ENCODE measurements at regions not wholly inside any gene's neighbourhood (a gene's known extent, or its start where the extent isn't known, plus 50 kb on each side); places are given as distances from the start of the nearest gene placed in this dataset.
"Not testable (repeated sequence)": the region's sequence is repeated elsewhere in the genome, so short reads cannot be mapped to it uniquely, and the experiment has no call there.

- no peak overlapping the region for H3K4me3 ChIP-seq (ENCODE audit: insufficient read length, low read depth)
- H3K9me3 ChIP-seq (ENCODE audit: insufficient read depth, low read length): no peaks in the 10 kb centered on the region
- H3K4me1 ChIP-seq (ENCODE audit: insufficient read depth, insufficient read length): no peaks in the 10 kb centered on the region
- no peak for DNase-seq (ENCODE audit: low read depth, low spot score)
- no peak for TF ChIP-seq SUZ12 (IDR thresholded peaks at IDR 0.05; ENCODE audit: extremely low read depth, insufficient read depth, insufficient read length)
- TF ChIP-seq YY1 (IDR thresholded peaks at IDR 0.05; ENCODE audit: insufficient read depth, insufficient read length): no peak
- TF ChIP-seq ZNF274 (IDR thresholded peaks at IDR 0.05; ENCODE audit: low read depth, low read length): no peak
- H3K27me3 ChIP-seq (ENCODE audit: insufficient read depth, insufficient read length): no peaks in the 10 kb centered on the region
- no peak overlapping the region for H3K9ac ChIP-seq (ENCODE audit: insufficient read length, low read depth)
- no peaks in the 10 kb centered on the region for H3K36me3 ChIP-seq (ENCODE audit: insufficient read depth, insufficient read length, low read length)
Observed at GRCh38 chr14:106599209-106599608, 1072.8 kb downstream of the TMEM121 start.

GRCh38 chr14:106605548-106606448 is 1079.4 kb downstream of the TMEM121 start:
- Histone ChIP-seq H3K4me1 (ENCODE audit: insufficient read depth, insufficient read length) (no peaks in the 10 kb centered on the region), H3K9me3 (ENCODE audit: insufficient read depth, low read length) (no peaks in the 10 kb centered on the region), H3K9ac (ENCODE audit: insufficient read length, low read depth) (no peak overlapping the region), H3K4me3 (ENCODE audit: insufficient read length, low read depth) (no peak overlapping the region), H3K36me3 (ENCODE audit: insufficient read depth, insufficient read length, low read length) (no peaks in the 10 kb centered on the region), H3K27me3 (ENCODE audit: insufficient read depth, insufficient read length) (no peaks in the 10 kb centered on the region)
- TF ChIP-seq SUZ12 (IDR thresholded peaks at IDR 0.05; ENCODE audit: extremely low read depth, insufficient read depth, insufficient read length) (no peak), YY1 (IDR thresholded peaks at IDR 0.05; ENCODE audit: insufficient read depth, insufficient read length) (no peak), ZNF274 (IDR thresholded peaks at IDR 0.05; ENCODE audit: low read depth, low read length) (no peak)
- no peak for DNase-seq (ENCODE audit: low read depth, low spot score)

- no peaks in the 10 kb centered on the region for H3K27me3 ChIP-seq (ENCODE audit: insufficient read depth, insufficient read length)
- no peak overlapping the region for H3K4me3 ChIP-seq (ENCODE audit: insufficient read length, low read depth)
- no peak for TF ChIP-seq SUZ12 (IDR thresholded peaks at IDR 0.05; ENCODE audit: extremely low read depth, insufficient read depth, insufficient read length)
- TF ChIP-seq ZNF274 (IDR thresholded peaks at IDR 0.05; ENCODE audit: low read depth, low read length): no peak
- no peak for TF ChIP-seq YY1 (IDR thresholded peaks at IDR 0.05; ENCODE audit: insufficient read depth, insufficient read length)
- H3K9me3 ChIP-seq (ENCODE audit: insufficient read depth, low read length): no peaks in the 10 kb centered on the region
- no peaks in the 10 kb centered on the region for H3K36me3 ChIP-seq (ENCODE audit: insufficient read depth, insufficient read length, low read length)
- no peak for DNase-seq (ENCODE audit: low read depth, low spot score)
- no peak overlapping the region for H3K9ac ChIP-seq (ENCODE audit: insufficient read length, low read depth)
- no peaks in the 10 kb centered on the region for H3K4me1 ChIP-seq (ENCODE audit: insufficient read depth, insufficient read length)
Observed at GRCh38 chr14:106606936-106607335, 1080.6 kb downstream of the TMEM121 start.

- H3K9me3 ChIP-seq (ENCODE audit: insufficient read depth, low read length): no peaks in the 10 kb centered on the region
- H3K27me3 ChIP-seq (ENCODE audit: insufficient read depth, insufficient read length): no peaks in the 10 kb centered on the region
- H3K36me3 ChIP-seq (ENCODE audit: insufficient read depth, insufficient read length, low read length): no peaks in the 10 kb centered on the region
Observed at GRCh38 chr14:106610691-106611090, 1084.3 kb downstream of the TMEM121 start.

GRCh38 chr14:106613256-106613655 is 1086.9 kb downstream of the TMEM121 start:
- H3K9ac ChIP-seq (ENCODE audit: insufficient read length, low read depth): no peak overlapping the region
- H3K27me3 ChIP-seq (ENCODE audit: insufficient read depth, insufficient read length): no peaks in the 10 kb centered on the region
- H3K4me1 ChIP-seq (ENCODE audit: insufficient read depth, insufficient read length): no peaks in the 10 kb centered on the region
- H3K9me3 ChIP-seq (ENCODE audit: insufficient read depth, low read length): peaks cover 12% of the 10 kb centered on the region
- DNase-seq (ENCODE audit: low read depth, low spot score): no peak
- H3K36me3 ChIP-seq (ENCODE audit: insufficient read depth, insufficient read length, low read length): no peaks in the 10 kb centered on the region
- TF ChIP-seq SUZ12 (IDR thresholded peaks at IDR 0.05; ENCODE audit: extremely low read depth, insufficient read depth, insufficient read length) (no peak), ZNF274 (IDR thresholded peaks at IDR 0.05; ENCODE audit: low read depth, low read length) (no peak), YY1 (IDR thresholded peaks at IDR 0.05; ENCODE audit: insufficient read depth, insufficient read length) (no peak)
- no peak overlapping the region for H3K4me3 ChIP-seq (ENCODE audit: insufficient read length, low read depth)

More at GRCh38 chr14:106610691-106611090, 1084.3 kb downstream of the TMEM121 start:
- no peak for DNase-seq (ENCODE audit: low read depth, low spot score)
- TF ChIP-seq ZNF274 (IDR thresholded peaks at IDR 0.05; ENCODE audit: low read depth, low read length): no peak
- no peak for TF ChIP-seq SUZ12 (IDR thresholded peaks at IDR 0.05; ENCODE audit: extremely low read depth, insufficient read depth, insufficient read length)
- no peak overlapping the region for H3K4me3 ChIP-seq (ENCODE audit: insufficient read length, low read depth)
- H3K4me1 ChIP-seq (ENCODE audit: insufficient read depth, insufficient read length): no peaks in the 10 kb centered on the region
- H3K9ac ChIP-seq (ENCODE audit: insufficient read length, low read depth): no peak overlapping the region

GRCh38 chr14:106618471-106618951 is 1092.1 kb downstream of the TMEM121 start:
- peaks cover 26% of the 10 kb centered on the region for H3K9me3 ChIP-seq (ENCODE audit: insufficient read depth, low read length)
- not testable (repeated sequence) for H3K36me3 ChIP-seq (ENCODE audit: insufficient read depth, insufficient read length, low read length); H3K27me3 ChIP-seq (ENCODE audit: insufficient read depth, insufficient read length); DNase-seq (ENCODE audit: low read depth, low spot score); H3K4me3 ChIP-seq (ENCODE audit: insufficient read length, low read depth); H3K4me1 ChIP-seq (ENCODE audit: insufficient read depth, insufficient read length); H3K9ac ChIP-seq (ENCODE audit: insufficient read length, low read depth)

- peaks cover 26% of the 10 kb centered on the region for H3K9me3 ChIP-seq (ENCODE audit: insufficient read depth, low read length)
- TF ChIP-seq YY1 (IDR thresholded peaks at IDR 0.05; ENCODE audit: insufficient read depth, insufficient read length): no peak
- H3K4me1 ChIP-seq (ENCODE audit: insufficient read depth, insufficient read length): no peaks in the 10 kb centered on the region
Observed at GRCh38 chr14:106619606-106620005, 1093.2 kb downstream of the TMEM121 start.

More at GRCh38 chr14:106619606-106620005, 1093.2 kb downstream of the TMEM121 start:
- DNase-seq (ENCODE audit: low read depth, low spot score): no peak
- no peak overlapping the region for H3K9ac ChIP-seq (ENCODE audit: insufficient read length, low read depth)
- no peak overlapping the region for H3K4me3 ChIP-seq (ENCODE audit: insufficient read length, low read depth)
- H3K27me3 ChIP-seq (ENCODE audit: insufficient read depth, insufficient read length): no peaks in the 10 kb centered on the region
- H3K36me3 ChIP-seq (ENCODE audit: insufficient read depth, insufficient read length, low read length): no peaks in the 10 kb centered on the region

Measured in NT2/D1 (cell line).